Sigmoid colon (tissue), 4 donors: ENCODE measurements at regions not wholly inside any gene's neighbourhood (a gene's known extent, or its start where the extent isn't known, plus 50 kb on each side); places are given as distances from the start of the nearest gene placed in this dataset.
"Not testable (repeated sequence)": the region's sequence is repeated elsewhere in the genome, so short reads cannot be mapped to it uniquely, and the experiment has no call there.

Source experiments
- POLR2A ChIP-seq, 2 donors: fragments of 450-650 bp; IDR thresholded peaks; one replicate each; pipeline ENCODE4 v1.6.1; 2016; ENCODE audit warnings: antibody characterized with exemption in 2 of 2, mild to moderate bottlenecking in 2 of 2, moderate library complexity in 2 of 2
- POLR2AphosphoS5 ChIP-seq, 4 donors: sonication (generic); formaldehyde crosslinking; IDR thresholded peaks; one replicate each; pipeline ENCODE4 v1.6.1; 2017; ENCODE audit warnings: antibody characterized with exemption in 4 of 4

DNA sequence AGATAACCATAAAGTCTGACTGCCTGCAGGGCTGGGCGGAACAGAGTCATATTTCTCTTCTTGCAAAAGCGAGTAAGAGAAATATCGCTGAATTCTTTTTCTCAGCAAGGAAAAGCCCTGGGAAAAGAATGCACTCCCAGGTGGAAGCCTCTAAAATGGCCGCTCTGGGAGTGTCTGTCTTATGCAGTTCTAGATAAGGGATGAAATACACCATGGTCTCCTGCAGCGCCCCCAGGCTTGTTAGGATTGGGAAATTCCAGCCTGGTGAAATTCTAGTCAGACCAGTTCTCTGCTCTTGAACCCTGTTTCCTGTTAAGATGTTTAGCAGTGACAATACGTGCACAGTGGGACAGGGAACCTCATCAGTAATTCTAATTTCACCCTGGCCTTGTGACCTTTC lies 362.2 kb downstream of the GJA1 start:
- not testable (repeated sequence) for TF ChIP-seq POLR2A, POLR2AphosphoS5 (IDR thresholded peaks at IDR 0.05)
